CD4-positive, CD25-positive, alpha-beta regulatory T cell (primary cell): ENCODE measurements at regions not wholly inside any gene's neighbourhood (a gene's known extent, or its start where the extent isn't known, plus 50 kb on each side); places are given as distances from the start of the nearest gene placed in this dataset.

Source experiments
- ATAC-seq, 2 donors: fragments of 150-1000 bp; cut with Tn5 transposase; one replicate each; pipeline ENCODE4 v1.10.0; 2021; ENCODE audit warnings: low read depth in 2 of 2, moderate number of reproducible peaks in 2 of 2, moderate library complexity in 1 of 2
- DNase-seq, 3 donors: peaks; one replicate each; pipeline versions ENCODE4 v3.0.0 to v3.0.0-alpha.2; 2012 to 2022; ENCODE audit warnings: mixed read lengths in 1 of 3
- H3K27ac ChIP-seq: one replicate; pipeline ENCODE4 v1.7.0; 2013; ENCODE audit warnings: mild to moderate bottlenecking, low read length; ENCODE audit not compliant: insufficient read depth, poor library complexity, severe bottlenecking
- H3K27me3 ChIP-seq: one replicate; pipeline ENCODE4 v1.7.0; 2013; ENCODE audit warnings: low read length; ENCODE audit not compliant: control insufficient read depth, insufficient read depth
- H3K36me3 ChIP-seq: one replicate; pipeline ENCODE4 v1.7.0; 2013; ENCODE audit warnings: mild to moderate bottlenecking, low read length, moderate library complexity; ENCODE audit not compliant: control insufficient read depth, insufficient read depth
- H3K4me1 ChIP-seq: 2 replicates; pipeline ENCODE4 v1.7.0; 2013; ENCODE audit warnings: mild to moderate bottlenecking, low read length; ENCODE audit not compliant: insufficient read depth, control insufficient read depth, poor library complexity, severe bottlenecking
- H3K4me3 ChIP-seq: one replicate; pipeline ENCODE4 v1.7.0; 2013; ENCODE audit warnings: low read depth, mild to moderate bottlenecking, low read length, moderate library complexity
- H3K9me3 ChIP-seq, 2 experiments: 1 replicate in 1 of 2; 2 replicates in 1 of 2; pipeline ENCODE4 v1.7.0; 2013; ENCODE audit warnings: low read length in 2 of 2, mild to moderate bottlenecking in 1 of 2, moderate library complexity in 1 of 2; ENCODE audit not compliant: control insufficient read depth in 2 of 2
- H3K27ac Mint-ChIP-seq, 3 donors: one replicate each; pipeline ENCODE4 v1.8.0; 2020 to 2022; ENCODE audit warnings: mild to moderate bottlenecking in 3 of 3, mixed read lengths in 3 of 3, moderate library complexity in 2 of 3
- H3K27me3 Mint-ChIP-seq: one replicate; pipeline ENCODE4 v1.8.0; 2022; ENCODE audit warnings: mild to moderate bottlenecking, mixed read lengths
- H3K36me3 Mint-ChIP-seq: one replicate; pipeline ENCODE4 v1.8.0; 2020; ENCODE audit warnings: mixed read lengths
- H3K4me1 Mint-ChIP-seq, 4 donors: one replicate each; pipeline ENCODE4 v1.8.0; 2020 to 2022; ENCODE audit warnings: mixed read lengths in 4 of 4, mild to moderate bottlenecking in 1 of 4
- H3K4me3 Mint-ChIP-seq, 4 donors: one replicate each; pipeline ENCODE4 v1.8.0; 2020 to 2022; ENCODE audit warnings: mild to moderate bottlenecking in 4 of 4, mixed read lengths in 4 of 4, moderate library complexity in 3 of 4
- H3K9me3 Mint-ChIP-seq, 7 donors: one replicate each; pipeline ENCODE4 v1.8.0; 2020 to 2022; ENCODE audit warnings: mixed read lengths in 7 of 7, mild to moderate bottlenecking in 3 of 7, moderate library complexity in 2 of 7

DNA sequence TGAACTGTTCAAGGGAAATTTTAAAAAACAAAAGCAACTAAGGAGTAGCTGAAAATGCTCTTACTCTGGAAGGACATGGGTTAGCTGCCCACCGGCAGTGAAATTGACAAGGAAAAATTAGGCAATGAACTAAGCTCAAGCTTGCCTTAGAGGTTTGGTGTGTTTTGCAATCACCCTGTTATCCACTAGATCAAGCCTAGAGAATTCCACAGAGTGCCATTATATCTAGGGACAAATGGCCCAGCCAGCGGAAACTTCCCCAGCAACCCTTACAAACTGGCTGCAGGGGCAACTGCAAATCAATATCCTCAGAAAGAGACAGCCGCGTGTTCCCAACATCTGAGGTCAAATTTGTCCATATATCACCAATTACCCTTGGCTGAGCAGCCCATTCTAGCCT is 258.2 kb downstream of the SP3 start:
- H3K4me1 ChIP-seq, result no peaks in the 10 kb centered on the region
- no peak overlapping the region for H3K27ac ChIP-seq
- Mint-ChIP-seq H3K4me3 (no peak overlapping the region), H3K9me3 (peaks cover 0 to 2% (median 0%) of the 10 kb centered on the region in 7 donors), H3K4me1 (no peaks in the 10 kb centered on the region), H3K27me3 (peaks cover 8% of the 10 kb centered on the region), H3K36me3 (no peaks in the 10 kb centered on the region), H3K27ac (peak overlapping the region in 1 of 3 donors; percentile 10)
- no peaks in the 10 kb centered on the region for H3K36me3 ChIP-seq
- no peak for ATAC-seq
- H3K9me3 ChIP-seq, result no peaks in the 10 kb centered on the region
- no peak for DNase-seq
- H3K27me3 ChIP-seq, result no peaks in the 10 kb centered on the region
- no peak overlapping the region for H3K4me3 ChIP-seq

DNA sequence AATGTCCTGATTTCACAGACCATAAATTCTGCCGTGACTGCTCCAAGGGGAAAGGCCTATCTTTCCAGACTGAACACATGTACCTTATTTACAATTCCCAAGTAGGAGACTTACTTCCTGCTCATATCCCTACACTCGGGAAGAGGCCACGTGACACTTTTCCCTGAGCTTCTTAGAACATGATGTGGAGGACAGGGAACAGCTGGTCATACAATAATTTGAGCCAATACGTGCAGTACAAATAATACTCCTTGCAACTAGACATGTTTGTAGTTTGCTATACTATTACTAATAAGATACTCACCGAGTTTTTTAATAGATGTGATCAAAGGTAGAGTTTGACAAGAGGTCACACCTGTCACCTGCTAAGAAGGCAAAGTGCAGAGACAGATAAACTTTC is 256.4 kb downstream of the SP3 start:
- Histone ChIP-seq H3K9me3 (no peaks in the 10 kb centered on the region), H3K36me3 (no peaks in the 10 kb centered on the region), H3K4me3 (no peak overlapping the region), H3K4me1 (no peaks in the 10 kb centered on the region), H3K27ac (no peak overlapping the region), H3K27me3 (no peaks in the 10 kb centered on the region)
- Mint-ChIP-seq H3K27me3 (peaks cover 8% of the 10 kb centered on the region), H3K36me3 (no peaks in the 10 kb centered on the region), H3K4me1 (no peaks in the 10 kb centered on the region), H3K9me3 (peaks cover 0 to 2% (median 0%) of the 10 kb centered on the region in 7 donors), H3K4me3 (peak overlapping the region in 1 of 4 donors; percentile 2), H3K27ac (no peak overlapping the region)
- no peak for DNase-seq
- no peak for ATAC-seq

DNA sequence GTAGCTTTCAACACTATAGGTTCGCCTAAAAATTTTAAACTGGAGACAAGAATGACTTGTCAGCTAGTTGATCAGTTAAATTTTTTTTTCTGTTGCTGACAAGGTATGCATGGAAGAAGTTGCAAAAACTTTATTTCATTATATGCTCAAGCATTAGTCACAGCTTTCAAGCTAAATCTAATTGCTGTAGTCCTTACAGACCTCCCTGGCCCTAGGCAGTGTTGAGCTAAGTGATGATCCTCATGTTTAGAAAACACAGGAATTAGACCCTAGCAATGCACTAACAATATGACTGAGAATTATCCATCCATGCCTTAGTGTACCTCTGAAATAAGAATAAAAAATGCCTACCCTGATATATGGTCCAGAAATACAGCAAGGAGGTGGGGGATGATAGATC is 253.4 kb downstream of the SP3 start:
- H3K27ac ChIP-seq, result no peak overlapping the region
- Mint-ChIP-seq H3K9me3 (no peaks in the 10 kb centered on the region), H3K27ac (no peak overlapping the region), H3K4me1 (no peaks in the 10 kb centered on the region), H3K36me3 (no peaks in the 10 kb centered on the region), H3K27me3 (peaks cover 4% of the 10 kb centered on the region), H3K4me3 (no peak overlapping the region)
- no peaks in the 10 kb centered on the region for H3K9me3 ChIP-seq
- no peaks in the 10 kb centered on the region for H3K36me3 ChIP-seq
- H3K27me3 ChIP-seq, result peaks cover 2% of the 10 kb centered on the region
- no peak for ATAC-seq
- no peak overlapping the region for H3K4me3 ChIP-seq
- DNase-seq, result no peak
- no peaks in the 10 kb centered on the region for H3K4me1 ChIP-seq

DNA sequence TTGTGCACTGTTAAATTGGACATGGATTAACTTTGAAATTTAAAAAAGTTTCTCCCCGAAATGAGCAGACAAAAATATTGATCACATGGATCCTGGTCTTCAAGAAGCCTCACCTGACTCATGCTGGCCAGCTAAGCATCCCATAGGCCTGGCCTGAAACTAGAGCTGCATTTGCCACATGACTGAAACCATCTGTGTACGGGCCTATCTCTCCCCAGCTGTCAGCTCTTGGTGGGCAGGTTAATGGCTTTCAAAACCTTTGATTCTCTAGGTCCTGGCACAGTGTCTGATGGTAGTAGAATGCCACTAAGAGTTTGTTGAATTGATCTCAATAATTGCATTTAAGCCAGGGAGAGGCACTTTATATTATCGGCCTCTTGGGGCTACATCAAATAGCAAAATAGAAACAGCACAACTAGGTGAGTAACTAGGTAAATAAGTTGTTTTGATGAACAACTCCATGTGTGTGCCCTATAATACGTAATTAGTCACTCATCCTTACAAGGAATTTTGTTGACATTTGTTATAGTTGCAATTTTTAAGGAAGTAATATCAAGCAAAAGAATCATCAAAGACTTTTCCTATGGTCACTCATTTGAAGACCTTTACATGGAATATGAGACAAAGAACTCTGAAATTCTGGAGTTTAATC is 251.1 kb downstream of the SP3 start:
- H3K4me1 Mint-ChIP-seq, result no peaks in the 10 kb centered on the region
- H3K27me3 Mint-ChIP-seq, result peaks cover 4% of the 10 kb centered on the region
- no peak overlapping the region for H3K4me3 Mint-ChIP-seq
- H3K36me3 ChIP-seq, result no peaks in the 10 kb centered on the region
- DNase-seq (no peak), ATAC-seq (no peak)
- H3K36me3 Mint-ChIP-seq, result no peaks in the 10 kb centered on the region
- H3K27me3 ChIP-seq, result peaks cover 2% of the 10 kb centered on the region
- H3K4me1 ChIP-seq, result no peaks in the 10 kb centered on the region
- no peak overlapping the region for H3K27ac ChIP-seq
- H3K4me3 ChIP-seq, result no peak overlapping the region
- no peak overlapping the region for H3K27ac Mint-ChIP-seq
- H3K9me3 ChIP-seq, result no peaks in the 10 kb centered on the region
- H3K9me3 Mint-ChIP-seq, result peaks cover 0 to 3% (median 0%) of the 10 kb centered on the region in 7 donors

DNA sequence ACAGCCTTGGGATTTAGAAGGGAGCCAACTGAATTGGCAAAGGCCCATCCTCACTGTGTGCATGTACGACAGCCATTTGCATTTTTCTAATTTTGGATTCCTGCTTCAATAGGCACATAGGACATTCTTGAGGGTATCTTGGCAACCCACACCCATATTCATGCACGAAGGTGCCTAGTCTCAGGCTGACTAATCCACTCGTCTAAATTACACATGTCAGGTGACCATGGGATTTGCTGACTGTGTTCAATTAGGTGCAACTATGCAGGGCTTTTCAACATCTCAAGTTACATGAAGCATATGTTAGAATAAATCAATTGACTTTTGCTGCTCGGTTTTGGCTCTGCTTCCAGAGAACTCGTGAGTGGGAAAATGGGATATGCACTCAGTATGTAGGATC is 249.7 kb downstream of the SP3 start:
- Histone ChIP-seq H3K4me3 (no peak overlapping the region), H3K27ac (no peak overlapping the region), H3K4me1 (no peaks in the 10 kb centered on the region), H3K9me3 (no peaks in the 10 kb centered on the region), H3K27me3 (peaks cover 2% of the 10 kb centered on the region), H3K36me3 (no peaks in the 10 kb centered on the region)
- DNase-seq (no peak), ATAC-seq (no peak)
- peaks cover 0 to 3% (median 0%) of the 10 kb centered on the region in 7 donors for H3K9me3 Mint-ChIP-seq
- H3K27me3 Mint-ChIP-seq, result peaks cover 4% of the 10 kb centered on the region
- no peaks in the 10 kb centered on the region for H3K36me3 Mint-ChIP-seq
- H3K27ac Mint-ChIP-seq, result no peak overlapping the region
- no peak overlapping the region for H3K4me3 Mint-ChIP-seq
- H3K4me1 Mint-ChIP-seq, result no peaks in the 10 kb centered on the region

DNA sequence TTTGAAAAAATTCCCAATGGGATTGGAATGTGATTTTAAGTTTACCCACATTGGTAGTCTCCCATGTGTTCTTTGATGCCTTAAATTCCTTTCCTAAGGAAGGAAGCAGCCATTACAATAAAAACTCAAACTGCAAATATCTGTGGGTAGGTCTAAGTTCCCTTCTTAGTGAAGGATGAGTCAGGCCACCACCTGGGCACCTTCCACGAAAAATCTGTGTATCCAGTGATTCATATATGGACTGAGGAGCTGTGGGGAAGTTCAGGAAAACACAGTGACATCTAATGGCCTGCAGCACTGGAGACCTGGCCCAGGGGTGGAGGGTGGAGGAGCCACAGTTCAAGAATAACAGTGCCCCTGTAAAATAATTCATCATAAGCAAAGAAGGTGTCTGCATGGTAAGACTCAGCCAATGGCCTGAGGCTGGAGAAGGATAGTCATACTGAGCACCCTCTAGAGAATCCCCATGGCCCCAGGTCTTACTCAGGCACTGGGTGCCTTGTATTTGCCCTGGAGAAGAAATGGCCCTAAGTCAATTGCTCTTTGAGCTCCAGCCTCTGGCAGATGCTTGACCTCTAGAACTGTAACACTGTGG is 248.6 kb downstream of the SP3 start:
- H3K36me3 ChIP-seq, result no peaks in the 10 kb centered on the region
- H3K4me1 ChIP-seq, result no peaks in the 10 kb centered on the region
- peaks cover 0 to 3% (median 0%) of the 10 kb centered on the region in 7 donors for H3K9me3 Mint-ChIP-seq
- H3K4me3 ChIP-seq, result no peak overlapping the region
- no peak overlapping the region for H3K27ac Mint-ChIP-seq
- no peak overlapping the region for H3K4me3 Mint-ChIP-seq
- no peaks in the 10 kb centered on the region for H3K9me3 ChIP-seq
- DNase-seq, result no peak
- peaks cover 6% of the 10 kb centered on the region for H3K27me3 Mint-ChIP-seq
- H3K4me1 Mint-ChIP-seq, result no peaks in the 10 kb centered on the region
- no peak overlapping the region for H3K27ac ChIP-seq
- no peak for ATAC-seq
- no peaks in the 10 kb centered on the region for H3K36me3 Mint-ChIP-seq
- H3K27me3 ChIP-seq, result peaks cover 2% of the 10 kb centered on the region

DNA sequence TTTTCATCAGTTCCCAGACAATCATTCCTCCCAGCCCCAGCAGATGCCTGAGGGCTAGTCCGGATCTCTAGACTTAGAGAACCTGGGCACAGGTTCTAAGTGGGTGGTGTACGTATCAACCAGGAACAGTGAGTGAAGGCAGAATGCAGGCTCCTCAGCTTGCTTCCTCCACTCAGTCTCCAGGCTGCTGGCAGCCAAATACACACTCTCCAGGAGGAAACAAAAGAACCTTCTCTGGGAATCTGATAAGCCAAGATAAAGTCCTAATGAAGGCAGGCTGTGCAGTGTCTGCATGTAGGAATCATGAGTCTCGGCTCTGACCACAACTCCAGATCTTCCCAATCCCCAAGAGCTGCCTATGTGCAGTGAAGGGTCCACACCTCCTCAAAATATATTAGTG is 245.7 kb downstream of the SP3 start:
- H3K27me3 Mint-ChIP-seq, result peaks cover 6% of the 10 kb centered on the region
- no peaks in the 10 kb centered on the region for H3K4me1 Mint-ChIP-seq
- H3K9me3 ChIP-seq, result no peaks in the 10 kb centered on the region
- H3K4me3 Mint-ChIP-seq, result no peak overlapping the region
- DNase-seq (no peak), ATAC-seq (no peak)
- H3K27ac ChIP-seq, result no peak overlapping the region
- no peak overlapping the region for H3K4me3 ChIP-seq
- no peaks in the 10 kb centered on the region for H3K36me3 ChIP-seq
- H3K27ac Mint-ChIP-seq, result no peak overlapping the region
- H3K27me3 ChIP-seq, result peaks cover 2% of the 10 kb centered on the region
- no peaks in the 10 kb centered on the region for H3K4me1 ChIP-seq
- peaks cover 0 to 3% (median 0%) of the 10 kb centered on the region in 7 donors for H3K9me3 Mint-ChIP-seq
- H3K36me3 Mint-ChIP-seq, result no peaks in the 10 kb centered on the region

DNA sequence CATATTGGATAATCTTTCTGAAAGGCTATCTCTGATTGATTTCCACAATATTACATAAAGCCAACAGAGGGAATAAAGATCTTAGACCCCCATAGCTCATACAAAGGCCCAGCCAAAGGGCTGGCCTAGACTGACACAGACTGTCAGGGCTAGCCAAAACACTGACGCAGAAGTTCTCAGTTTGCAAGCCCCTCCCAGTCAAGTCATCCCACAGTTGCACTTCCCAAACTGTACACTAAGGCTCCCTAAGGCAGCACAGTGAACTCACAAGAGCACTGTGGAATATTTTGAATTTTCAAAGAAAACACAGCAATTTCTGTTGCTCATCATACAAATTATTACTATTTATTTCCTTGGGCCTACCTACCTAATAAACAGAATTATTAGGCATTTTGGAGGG is 244.9 kb downstream of the SP3 start:
- H3K9me3 ChIP-seq, result no peaks in the 10 kb centered on the region
- no peak overlapping the region for H3K27ac Mint-ChIP-seq
- H3K27me3 ChIP-seq, result peaks cover under 1% of the 10 kb centered on the region
- no peaks in the 10 kb centered on the region for H3K36me3 ChIP-seq
- H3K27ac ChIP-seq, result no peak overlapping the region
- H3K9me3 Mint-ChIP-seq, result peaks cover 0 to 3% (median 0%) of the 10 kb centered on the region in 7 donors
- no peaks in the 10 kb centered on the region for H3K4me1 ChIP-seq
- H3K4me3 Mint-ChIP-seq, result no peak overlapping the region
- H3K4me1 Mint-ChIP-seq, result no peaks in the 10 kb centered on the region
- ATAC-seq, result no peak
- no peaks in the 10 kb centered on the region for H3K36me3 Mint-ChIP-seq
- no peak overlapping the region for H3K4me3 ChIP-seq
- no peak for DNase-seq
- H3K27me3 Mint-ChIP-seq, result peaks cover 6% of the 10 kb centered on the region
